ENCODE measurements at regions not wholly inside any gene's neighbourhood (a gene's known extent, or its start where the extent isn't known, plus 50 kb on each side); places are given as distances from the start of the nearest gene placed in this dataset.

- TF ChIP-seq POLR2AphosphoS5 (IDR thresholded peaks at IDR 0.05; ENCODE audit: low read depth, low read length) (no peak), FOXP2 (optimal IDR thresholded peaks at IDR 0.05; ENCODE audit: borderline replicate concordance, extremely low read depth, extremely low read length, insufficient read depth) (no peak), TAF1 (IDR thresholded peaks at IDR 0.05; ENCODE audit: borderline replicate concordance, insufficient read depth, low read length) (no peak), REST (IDR thresholded peaks at IDR 0.05; ENCODE audit: insufficient read depth in 1 of 2, low read depth in 2 of 2, low read length in 2 of 2) (no peak), SIN3A (IDR thresholded peaks at IDR 0.05; ENCODE audit: borderline replicate concordance, insufficient read depth, low read length) (no peak)
Observed at GRCh38 chr5:3678801-3679200, 83.2 kb downstream of the IRX1 start.

- TF ChIP-seq REST (IDR thresholded peaks at IDR 0.05; ENCODE audit: insufficient read depth in 1 of 2, low read depth in 2 of 2, low read length in 2 of 2) (no peak), SIN3A (IDR thresholded peaks at IDR 0.05; ENCODE audit: borderline replicate concordance, insufficient read depth, low read length) (no peak), POLR2AphosphoS5 (IDR thresholded peaks at IDR 0.05; ENCODE audit: low read depth, low read length) (no peak), FOXP2 (optimal IDR thresholded peaks at IDR 0.05; ENCODE audit: borderline replicate concordance, extremely low read depth, extremely low read length, insufficient read depth) (no peak), TAF1 (IDR thresholded peaks at IDR 0.05; ENCODE audit: borderline replicate concordance, insufficient read depth, low read length) (no peak)
Observed at GRCh38 chr5:3680821-3681220, 85.2 kb downstream of the IRX1 start.

GRCh38 chr5:3684118-3684517 lies 88.5 kb downstream of the IRX1 start:
- TF ChIP-seq FOXP2 (optimal IDR thresholded peaks at IDR 0.05; ENCODE audit: borderline replicate concordance, extremely low read depth, extremely low read length, insufficient read depth) = no peak
- TF ChIP-seq POLR2AphosphoS5 (IDR thresholded peaks at IDR 0.05; ENCODE audit: low read depth, low read length) = no peak
- TF ChIP-seq TAF1 (IDR thresholded peaks at IDR 0.05; ENCODE audit: borderline replicate concordance, insufficient read depth, low read length) = no peak
- no peak for TF ChIP-seq REST (IDR thresholded peaks at IDR 0.05; ENCODE audit: insufficient read depth in 1 of 2, low read depth in 2 of 2, low read length in 2 of 2)
- TF ChIP-seq SIN3A (IDR thresholded peaks at IDR 0.05; ENCODE audit: borderline replicate concordance, insufficient read depth, low read length) = no peak

- no peak for TF ChIP-seq SIN3A (IDR thresholded peaks at IDR 0.05; ENCODE audit: borderline replicate concordance, insufficient read depth, low read length)
- TF ChIP-seq FOXP2 (optimal IDR thresholded peaks at IDR 0.05; ENCODE audit: borderline replicate concordance, extremely low read depth, extremely low read length, insufficient read depth) = no peak
- no peak for TF ChIP-seq REST (IDR thresholded peaks at IDR 0.05; ENCODE audit: insufficient read depth in 1 of 2, low read depth in 2 of 2, low read length in 2 of 2)
- TF ChIP-seq POLR2AphosphoS5 (IDR thresholded peaks at IDR 0.05; ENCODE audit: low read depth, low read length) = no peak
- no peak for TF ChIP-seq TAF1 (IDR thresholded peaks at IDR 0.05; ENCODE audit: borderline replicate concordance, insufficient read depth, low read length)
Observed at GRCh38 chr5:3684771-3685354, 89.2 kb downstream of the IRX1 start.

Measured in PFSK-1 (cell line).